ENCODE measurements at regions not wholly inside any gene's neighbourhood (a gene's known extent, or its start where the extent isn't known, plus 50 kb on each side); places are given as distances from the start of the nearest gene placed in this dataset.

- POLR2A ChIA-PET: no interaction called here
- H3K27me3 ChIP-seq (ENCODE audit: control insufficient read depth, insufficient read depth, low read length): no peaks in the 10 kb centered on the region
- no peaks in the 10 kb centered on the region for H3K36me3 ChIP-seq (ENCODE audit: control insufficient read depth, insufficient read depth, low read length)
- CTCF ChIA-PET: no interaction called here
- TF ChIP-seq CTCF (IDR thresholded peaks at IDR 0.05; ENCODE audit: insufficient read depth, low read depth, low read length): no peak
- no peak overlapping the region for H3K4me3 ChIP-seq (ENCODE audit: low read depth, low read length)
- no peak for DNase-seq (ENCODE audit: low read depth)
Observed at GRCh38 chr4:183763990-183764754, 105.1 kb downstream of the TRAPPC11 start.

GRCh38 chr4:183765251-183765911, 106.3 kb downstream of the TRAPPC11 start:
- POLR2A ChIA-PET: no interaction called here
- no peak for DNase-seq (ENCODE audit: low read depth)
- no peak for TF ChIP-seq CTCF (IDR thresholded peaks at IDR 0.05; ENCODE audit: insufficient read depth, low read depth, low read length)

GRCh38 chr4:183766140-183766539, 107.0 kb downstream of the TRAPPC11 start:
- ChIA-PET CTCF (interaction anchor here (0.6 kb wide), 1 partner anchor 51 kb away, joined by 3 read pairs; no protein-coding TSS in a partner anchor), POLR2A (no interaction called here)
- Histone ChIP-seq H3K4me3 (ENCODE audit: low read depth, low read length) (no peak overlapping the region), H3K27me3 (ENCODE audit: control insufficient read depth, insufficient read depth, low read length) (no peaks in the 10 kb centered on the region), H3K36me3 (ENCODE audit: control insufficient read depth, insufficient read depth, low read length) (no peaks in the 10 kb centered on the region)
- TF ChIP-seq CTCF (IDR thresholded peaks at IDR 0.05; ENCODE audit: insufficient read depth, low read depth, low read length): no peak
- DNase-seq (ENCODE audit: low read depth): no peak

More at GRCh38 chr4:183765251-183765911, 106.3 kb downstream of the TRAPPC11 start:
- no peak overlapping the region for H3K4me3 ChIP-seq (ENCODE audit: low read depth, low read length)
- no peaks in the 10 kb centered on the region for H3K36me3 ChIP-seq (ENCODE audit: control insufficient read depth, insufficient read depth, low read length)
- H3K27me3 ChIP-seq (ENCODE audit: control insufficient read depth, insufficient read depth, low read length): no peaks in the 10 kb centered on the region
- CTCF ChIA-PET: no interaction called here

GRCh38 chr4:183770906-183771305, 111.8 kb downstream of the TRAPPC11 start:
- ChIA-PET CTCF (interaction anchor here (0.8 kb wide), 1 partner anchor 12 kb away, joined by 3 read pairs; no protein-coding TSS in a partner anchor), POLR2A (no interaction called here)
- H3K36me3 ChIP-seq (ENCODE audit: control insufficient read depth, insufficient read depth, low read length): no peaks in the 10 kb centered on the region
- H3K4me3 ChIP-seq (ENCODE audit: low read depth, low read length): no peak overlapping the region
- no peak for TF ChIP-seq CTCF (IDR thresholded peaks at IDR 0.05; ENCODE audit: insufficient read depth, low read depth, low read length)
- H3K27me3 ChIP-seq (ENCODE audit: control insufficient read depth, insufficient read depth, low read length): no peaks in the 10 kb centered on the region
- no peak for DNase-seq (ENCODE audit: low read depth)

- no peak for TF ChIP-seq CTCF (IDR thresholded peaks at IDR 0.05; ENCODE audit: insufficient read depth, low read depth, low read length)
- no peak overlapping the region for H3K4me3 ChIP-seq (ENCODE audit: low read depth, low read length)
- ChIA-PET POLR2A (no interaction called here), CTCF (no interaction called here)
- H3K36me3 ChIP-seq (ENCODE audit: control insufficient read depth, insufficient read depth, low read length): no peaks in the 10 kb centered on the region
- DNase-seq (ENCODE audit: low read depth): no peak
- H3K27me3 ChIP-seq (ENCODE audit: control insufficient read depth, insufficient read depth, low read length): no peaks in the 10 kb centered on the region
Observed at GRCh38 chr4:183772361-183772760, 113.3 kb downstream of the TRAPPC11 start.

Measured in BJ (cell line).